Dermis blood vessel endothelial cell (primary cell): ENCODE measurements at regions not wholly inside any gene's neighbourhood (a gene's known extent, or its start where the extent isn't known, plus 50 kb on each side); places are given as distances from the start of the nearest gene placed in this dataset.

Experiments used
- DNase-seq: peaks from one replicate; pipeline ENCODE4 v3.0.0; 2010

DNA sequence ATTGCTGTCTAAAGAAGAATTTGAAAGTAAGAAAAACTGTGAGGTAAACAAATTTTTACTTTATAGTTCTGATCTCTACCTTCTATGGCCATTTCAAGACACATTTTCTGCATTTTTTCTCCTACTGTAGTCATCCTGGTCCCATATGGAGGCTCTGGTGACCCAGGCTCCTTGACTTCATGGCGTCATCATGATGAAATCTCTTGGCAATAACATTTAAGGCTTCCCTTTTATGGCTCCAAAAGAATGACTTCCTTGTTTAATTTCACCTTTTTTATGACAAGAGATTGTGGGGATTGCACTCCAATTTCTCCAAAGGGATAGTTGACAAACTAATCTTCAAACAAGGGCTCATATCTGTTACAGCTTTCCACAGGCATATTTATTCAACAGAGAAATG lies 143.0 kb upstream of the SCN7A start:
- no peak for DNase-seq

DNA sequence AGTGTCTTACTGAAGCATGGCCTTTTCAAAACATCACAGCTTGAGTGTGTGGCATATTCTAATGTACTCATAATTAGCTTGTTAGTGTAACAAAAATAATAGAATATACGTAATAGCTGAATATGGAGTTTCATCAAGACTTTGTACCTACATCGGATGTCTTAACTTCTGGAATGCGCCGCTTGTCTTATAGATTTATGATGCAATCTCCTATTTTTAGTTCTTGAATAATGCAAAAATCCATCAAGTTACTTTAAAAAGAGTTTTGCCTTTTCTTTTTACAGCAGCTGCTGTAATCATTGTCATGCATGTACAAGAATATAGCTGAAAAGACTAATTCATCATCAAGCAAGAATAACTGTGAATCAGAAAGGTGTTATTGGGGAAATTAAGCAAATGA lies 140.7 kb upstream of the SCN7A start:
- DNase-seq = no peak

- DNase-seq = no peak
These were observed 138.6 kb upstream of the SCN7A start for GRCh38 chr2:166632616-166633015.

DNA sequence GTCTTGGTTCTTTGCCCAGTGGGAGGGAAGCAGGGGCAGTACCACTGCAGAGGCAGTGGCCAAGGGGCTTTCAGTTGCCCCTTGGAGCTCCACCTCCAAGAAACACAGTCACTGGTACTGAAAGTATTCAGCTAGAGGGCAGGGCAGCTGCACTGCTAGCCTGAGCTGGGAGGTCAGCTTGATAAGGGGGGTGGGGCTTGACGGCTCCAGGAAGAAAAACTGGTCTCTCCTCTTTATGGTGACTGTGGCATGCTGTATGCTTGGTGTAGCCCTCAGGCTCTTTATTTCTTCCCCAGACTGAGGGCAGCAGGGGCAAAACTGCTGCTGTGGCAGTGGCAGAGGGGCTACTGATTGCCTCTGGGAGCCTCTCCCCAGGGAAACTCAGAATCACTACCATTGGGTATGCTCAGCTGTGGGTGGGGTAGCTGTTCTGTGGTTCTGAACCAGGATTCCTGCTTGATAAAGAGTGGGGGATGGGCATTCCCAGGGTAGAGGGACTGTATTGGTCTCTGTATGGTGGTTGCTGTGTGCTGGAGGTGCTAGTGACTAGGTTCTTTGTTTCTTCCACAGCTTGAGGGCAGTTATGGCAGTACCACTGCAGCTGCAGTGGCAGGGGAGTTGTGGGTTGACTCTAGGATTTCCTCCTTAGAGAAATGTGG lies 134.6 kb upstream of the SCN7A start:
- DNase-seq = no peak

- no peak for DNase-seq
These were observed 133.8 kb upstream of the SCN7A start for GRCh38 chr2:166627893-166628292.

DNA sequence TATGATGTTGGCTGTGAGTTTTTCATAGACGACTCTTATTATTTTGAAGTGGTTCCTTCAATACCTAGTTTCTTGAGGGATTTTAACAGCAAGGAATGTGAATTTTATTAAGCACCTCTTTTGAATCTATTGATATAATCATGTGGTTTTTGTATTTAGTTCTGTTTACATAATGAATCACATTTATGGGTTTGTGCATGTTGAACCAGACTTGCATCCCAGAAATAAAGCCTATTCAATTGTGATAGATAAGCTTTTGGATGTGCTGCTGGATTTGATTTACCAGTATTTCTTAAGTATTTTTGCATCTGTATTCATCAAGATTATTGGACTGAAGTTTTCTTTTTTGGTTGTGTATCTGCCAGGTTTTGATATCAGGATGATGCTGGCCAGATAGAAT lies 131.6 kb upstream of the SCN7A start:
- DNase-seq = no peak

DNA sequence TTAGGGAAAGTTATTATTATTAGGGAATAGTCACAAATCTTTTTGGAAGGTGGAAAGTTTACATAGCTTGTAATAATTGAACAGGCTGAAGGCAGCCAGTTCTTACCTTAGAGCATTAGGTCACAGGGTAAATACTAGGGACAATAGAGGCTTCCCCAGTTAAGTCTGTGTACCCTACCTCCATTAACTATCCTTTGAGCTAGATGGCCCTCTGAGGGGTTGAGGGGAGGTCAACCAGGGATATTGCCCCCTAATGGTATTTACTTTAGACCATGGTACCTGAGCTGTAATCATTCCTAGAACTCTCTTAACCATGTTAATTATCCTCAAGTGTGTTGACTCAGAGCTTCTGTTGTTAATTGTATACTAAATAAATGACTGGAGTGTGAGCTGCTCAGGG lies 120.5 kb upstream of the SCN7A start:
- no peak for DNase-seq

DNA sequence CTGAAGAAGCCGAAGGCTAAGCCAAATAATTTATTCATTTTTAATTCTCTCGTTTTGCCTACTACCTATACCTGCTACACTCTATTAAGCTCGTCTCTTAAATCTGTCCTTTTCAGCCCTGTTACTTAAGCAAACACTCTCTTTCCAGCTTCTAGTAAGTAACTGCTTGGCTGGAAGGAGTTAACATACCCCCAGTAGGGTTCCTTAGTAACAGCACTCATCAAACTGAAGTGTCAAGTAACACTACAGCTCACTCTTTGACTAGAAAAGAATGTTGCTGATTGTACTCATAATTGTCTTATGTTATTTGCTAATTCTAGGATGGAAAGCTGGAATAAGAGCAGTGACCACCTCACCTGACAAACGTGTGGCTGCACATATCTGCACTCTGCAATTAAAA lies 120.0 kb upstream of the SCN7A start:
- DNase-seq = no peak

DNA sequence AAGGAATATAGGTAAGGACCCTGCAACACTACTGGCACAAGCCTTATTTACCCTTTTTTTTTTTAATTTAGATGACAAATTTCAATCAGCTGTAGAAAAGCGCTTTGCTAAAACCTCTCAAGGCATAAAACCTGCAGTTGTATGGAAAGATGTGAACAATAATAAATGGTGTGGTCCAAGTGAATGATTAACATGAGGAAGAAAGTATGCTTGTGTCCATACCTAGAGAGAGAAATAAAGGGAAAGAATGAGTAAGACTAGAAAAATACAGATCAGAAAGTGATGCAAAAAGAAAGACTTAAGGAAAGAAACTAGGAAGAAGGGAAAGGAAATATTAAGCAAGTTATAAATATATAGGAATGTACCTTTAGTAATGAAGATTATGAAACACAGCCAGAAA lies 119.2 kb upstream of the SCN7A start:
- DNase-seq = no peak

DNA sequence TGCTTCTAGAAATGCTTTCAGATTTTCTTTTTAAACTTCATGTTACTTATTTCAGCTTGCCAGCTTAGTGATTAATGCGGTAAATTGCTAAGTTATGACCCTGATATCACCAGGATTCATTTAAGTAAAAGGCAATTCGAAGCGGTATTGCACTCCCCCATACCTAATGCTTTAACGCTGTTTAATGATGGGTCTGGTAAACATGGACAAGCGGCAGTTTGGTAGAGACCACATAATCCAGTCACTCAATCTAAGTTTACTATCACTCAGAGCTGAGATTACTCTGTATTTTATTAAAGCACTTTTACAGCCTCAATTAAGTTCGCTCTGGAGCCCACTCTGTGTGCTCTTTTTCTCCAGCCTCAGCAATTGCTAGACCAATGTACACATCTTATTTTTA lies 118.2 kb upstream of the SCN7A start:
- DNase-seq = no peak

DNA sequence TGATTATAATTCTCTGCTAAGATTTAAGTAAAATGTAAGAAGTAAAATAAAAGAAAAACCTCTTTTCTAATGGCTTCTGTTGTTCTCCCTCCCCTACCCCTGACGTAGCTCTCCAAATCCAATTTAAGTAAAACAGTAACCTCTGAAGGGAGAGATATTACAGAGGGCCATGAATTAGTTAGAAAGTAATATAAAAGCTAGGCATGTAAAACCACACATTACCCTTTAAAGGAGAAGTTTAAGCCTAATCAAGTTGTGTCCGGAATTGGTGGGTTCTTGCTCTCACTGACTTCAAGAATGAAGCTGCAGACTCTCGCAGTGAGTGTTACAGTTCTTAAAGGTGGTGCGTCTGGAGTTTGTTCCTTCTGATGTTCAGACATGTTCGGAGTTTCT lies 116.9 kb upstream of the SCN7A start:
- no peak for DNase-seq

DNA sequence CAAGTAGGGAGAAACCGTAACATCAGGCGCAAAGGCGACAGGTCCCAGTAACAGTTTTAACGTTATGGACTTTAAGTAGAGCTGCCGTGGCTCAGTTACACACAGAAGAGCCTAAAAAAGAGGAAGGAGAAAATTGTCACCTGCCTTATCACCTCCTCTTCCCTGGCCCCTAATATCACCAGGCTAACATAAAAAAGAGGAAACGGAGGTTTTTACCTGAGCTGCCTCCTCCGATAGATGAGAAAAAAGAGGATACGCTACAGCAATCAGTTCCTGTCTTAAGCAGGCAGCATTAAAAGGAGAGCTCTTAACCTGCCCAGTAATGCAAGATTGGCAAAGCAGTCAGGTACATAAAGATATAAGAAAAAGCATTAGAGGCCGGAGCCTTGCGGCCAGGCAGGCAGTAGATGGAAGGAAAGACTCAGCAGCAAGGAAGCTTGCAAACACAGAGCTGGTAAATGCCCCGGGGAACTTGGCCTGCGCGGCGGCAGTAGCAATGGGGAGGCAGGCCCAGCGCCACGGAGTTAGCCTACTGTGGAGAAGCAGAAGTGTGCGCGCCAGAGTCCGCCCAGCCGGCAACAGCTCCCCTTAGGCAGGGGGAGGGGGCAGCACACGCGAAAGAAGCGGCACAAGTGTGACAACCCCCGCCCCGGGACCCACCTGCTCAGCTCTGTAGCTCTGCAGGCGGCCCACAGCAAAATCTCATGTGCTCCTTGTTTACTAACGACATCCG lies 116.3 kb upstream of the SCN7A start:
- DNase-seq = no peak

DNA sequence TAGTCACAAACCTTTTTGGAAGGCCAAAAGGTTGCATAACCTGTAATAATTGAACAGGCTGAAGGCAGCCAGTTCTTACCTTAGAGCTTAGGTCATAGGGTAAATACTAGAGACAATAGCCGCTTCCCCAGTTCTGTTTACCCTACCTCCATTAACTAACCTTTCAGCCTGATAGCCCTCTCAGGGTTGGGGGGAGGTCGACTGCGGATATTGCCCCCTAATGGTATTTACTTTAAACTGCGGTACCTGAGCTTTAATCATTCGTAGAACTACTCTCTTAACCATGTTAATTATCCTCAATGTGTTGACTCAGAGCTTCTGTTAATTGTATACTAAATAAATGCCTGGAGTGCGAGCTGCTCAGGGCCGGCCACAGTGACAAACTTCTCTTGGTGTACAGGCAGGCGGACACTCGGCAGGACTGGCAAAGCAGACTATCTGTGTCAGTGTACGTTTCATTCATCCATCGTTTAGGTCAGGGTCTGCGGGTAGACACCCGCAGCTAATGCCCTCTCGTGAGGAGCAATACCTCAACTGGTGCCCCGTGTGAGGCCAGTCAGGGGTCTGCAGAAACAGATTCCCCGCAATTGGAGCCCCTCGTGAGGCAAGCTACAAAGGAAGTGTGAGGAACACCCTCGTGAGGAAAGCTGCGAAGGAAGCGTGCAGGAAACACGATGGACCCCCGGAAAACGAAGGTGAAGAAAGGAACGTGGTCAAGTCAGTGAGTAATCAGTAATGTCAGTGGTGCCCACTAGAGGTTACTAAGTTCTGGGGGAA lies 115.3 kb upstream of the SCN7A start:
- no peak for DNase-seq

DNA sequence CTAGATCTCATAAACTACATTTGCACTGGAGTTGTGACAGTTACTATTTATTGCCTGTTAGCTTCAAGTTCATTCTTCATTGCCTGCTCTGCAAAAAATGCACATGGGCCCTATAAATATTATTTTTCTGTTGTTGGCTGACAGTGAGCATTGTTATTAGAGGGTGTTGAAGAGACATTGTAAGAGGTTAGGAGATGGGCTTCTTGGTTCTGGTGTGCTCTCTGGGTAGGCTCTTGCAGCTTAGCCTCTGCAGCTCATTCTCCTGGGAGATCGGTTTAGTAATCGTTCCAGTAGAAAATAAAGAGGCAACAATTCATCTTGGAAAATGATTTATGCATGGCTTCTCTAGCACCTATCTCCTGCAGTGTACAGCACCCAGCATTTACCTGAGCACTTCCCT lies 113.8 kb upstream of the SCN7A start:
- DNase-seq = no peak

GRCh38 chr2:166593403-166593802 lies 99.4 kb upstream of the SCN7A start:
- no peak for DNase-seq

- no peak for DNase-seq
These were observed 98.7 kb upstream of the SCN7A start for GRCh38 chr2:166592750-166593149.

DNA sequence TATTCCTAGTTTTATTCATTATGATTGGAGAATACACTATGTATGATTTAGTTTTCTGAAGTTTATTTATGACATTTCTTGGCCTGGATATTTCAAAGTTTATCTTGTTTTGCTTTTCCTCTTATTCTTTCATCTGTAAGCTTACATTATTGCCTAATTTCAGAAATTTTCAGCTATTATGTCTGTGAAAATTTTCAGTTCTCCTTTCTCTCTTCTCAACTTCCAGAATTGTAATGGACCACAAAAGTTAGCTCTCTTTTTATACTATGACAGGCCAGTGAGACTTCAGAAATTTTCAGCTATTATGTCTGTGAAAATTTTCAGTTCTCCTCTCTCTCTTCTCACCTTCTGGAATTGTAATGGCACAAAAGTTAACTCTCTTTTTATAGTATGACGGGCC lies 97.2 kb upstream of the SCN7A start:
- DNase-seq = no peak

- no peak for DNase-seq
These were observed 79.3 kb upstream of the SCN7A start for GRCh38 chr2:166573391-166573790.

DNA sequence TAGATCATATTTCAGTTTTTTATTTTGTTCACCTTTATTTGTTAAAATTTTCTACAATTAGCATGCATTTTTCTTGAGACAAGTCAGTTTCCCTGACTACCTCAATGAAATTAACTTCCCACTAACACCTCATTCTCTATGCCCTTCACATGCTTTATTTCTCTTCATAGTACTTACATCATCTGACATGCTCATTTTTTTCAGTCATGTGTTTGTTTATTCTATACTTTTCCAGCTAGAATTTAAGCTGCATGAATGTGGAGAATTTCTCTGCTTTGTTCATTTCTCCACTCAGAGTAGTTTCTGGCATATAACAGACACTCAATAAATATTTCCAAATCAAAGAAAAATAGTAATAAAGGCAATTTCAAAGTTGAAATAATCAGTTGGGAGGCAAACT lies 78.9 kb upstream of the SCN7A start:
- no peak for DNase-seq

DNA sequence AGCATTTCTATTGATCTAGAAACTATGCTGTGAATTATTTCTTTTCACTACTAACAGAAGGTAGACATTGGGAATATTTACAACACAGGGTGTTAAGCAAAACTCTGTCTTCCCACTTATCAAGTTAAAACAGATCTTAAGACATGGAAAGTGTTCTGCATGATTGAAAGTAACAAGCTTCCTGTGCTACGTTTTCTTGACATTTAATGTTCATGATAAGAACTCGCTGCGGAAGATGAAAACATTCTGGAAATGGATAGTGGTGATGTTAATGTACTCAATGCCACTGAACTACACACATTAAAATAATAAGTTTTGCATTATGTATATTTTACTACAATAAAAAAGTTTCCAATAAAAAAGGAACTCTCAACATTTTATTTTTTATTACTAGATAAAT lies 74.4 kb upstream of the SCN7A start:
- DNase-seq = no peak

DNA sequence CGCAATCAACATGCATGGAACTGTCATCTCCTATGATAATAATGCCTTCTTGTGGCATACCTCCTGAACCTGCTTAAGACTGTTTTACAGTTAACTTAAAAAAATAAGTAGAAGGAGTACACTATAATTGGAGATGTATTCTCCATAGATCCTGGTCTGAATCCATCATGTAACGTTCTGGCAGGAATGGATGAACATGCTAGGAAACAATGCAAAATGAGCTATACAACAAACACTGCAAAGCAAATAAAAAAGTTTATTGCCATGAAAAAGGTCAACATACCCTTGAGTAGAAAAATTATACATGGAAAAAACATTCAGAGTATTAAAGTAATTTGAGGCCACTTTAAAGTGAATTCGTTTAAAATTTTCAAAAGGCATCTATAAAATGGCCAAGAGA lies 71.5 kb upstream of the SCN7A start:
- DNase-seq = no peak

DNA sequence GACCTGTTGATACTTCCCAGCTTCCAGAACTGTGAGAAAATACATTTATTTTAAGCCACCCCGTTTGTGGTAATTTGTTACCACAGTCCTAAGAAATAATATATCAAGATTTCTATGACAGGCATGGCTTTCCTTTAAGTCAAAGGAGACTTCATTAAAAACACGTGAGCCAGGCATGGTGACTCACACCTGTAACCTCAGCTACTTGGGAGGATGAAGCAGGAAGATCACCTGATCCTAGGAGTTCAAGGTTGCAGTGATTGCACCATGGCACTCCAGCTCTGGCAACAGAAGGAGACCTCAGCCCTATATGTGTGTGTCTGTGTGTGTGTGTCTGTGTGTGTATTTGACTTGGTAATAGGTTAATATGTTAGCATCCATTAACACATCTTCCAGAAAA lies 69.8 kb upstream of the SCN7A start:
- no peak for DNase-seq

- no peak for DNase-seq
These were observed 66.0 kb upstream of the SCN7A start for GRCh38 chr2:166560022-166560421.

DNA sequence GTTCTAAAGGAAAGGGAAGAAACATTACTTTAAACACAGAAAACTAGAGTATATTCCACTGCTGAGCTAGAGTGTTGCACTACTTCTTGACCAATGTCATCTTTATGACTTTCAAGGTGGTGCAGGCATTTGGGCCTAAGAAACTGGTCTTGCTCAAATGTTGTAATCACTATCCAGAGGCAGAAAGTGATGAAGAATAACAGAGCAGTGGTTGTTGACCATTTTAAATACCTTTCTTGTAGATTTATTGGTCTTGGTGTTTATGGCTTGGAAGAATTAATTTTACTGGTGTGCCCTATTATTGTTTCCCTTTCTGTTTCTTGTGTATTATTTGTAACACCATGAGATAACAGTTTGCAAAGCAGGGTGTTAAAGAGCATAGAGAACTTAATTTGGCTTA lies 56.9 kb upstream of the SCN7A start:
- no peak for DNase-seq
